ENCODE measurements at regions not wholly inside any gene's neighbourhood (a gene's known extent, or its start where the extent isn't known, plus 50 kb on each side); places are given as distances from the start of the nearest gene placed in this dataset.

DNA sequence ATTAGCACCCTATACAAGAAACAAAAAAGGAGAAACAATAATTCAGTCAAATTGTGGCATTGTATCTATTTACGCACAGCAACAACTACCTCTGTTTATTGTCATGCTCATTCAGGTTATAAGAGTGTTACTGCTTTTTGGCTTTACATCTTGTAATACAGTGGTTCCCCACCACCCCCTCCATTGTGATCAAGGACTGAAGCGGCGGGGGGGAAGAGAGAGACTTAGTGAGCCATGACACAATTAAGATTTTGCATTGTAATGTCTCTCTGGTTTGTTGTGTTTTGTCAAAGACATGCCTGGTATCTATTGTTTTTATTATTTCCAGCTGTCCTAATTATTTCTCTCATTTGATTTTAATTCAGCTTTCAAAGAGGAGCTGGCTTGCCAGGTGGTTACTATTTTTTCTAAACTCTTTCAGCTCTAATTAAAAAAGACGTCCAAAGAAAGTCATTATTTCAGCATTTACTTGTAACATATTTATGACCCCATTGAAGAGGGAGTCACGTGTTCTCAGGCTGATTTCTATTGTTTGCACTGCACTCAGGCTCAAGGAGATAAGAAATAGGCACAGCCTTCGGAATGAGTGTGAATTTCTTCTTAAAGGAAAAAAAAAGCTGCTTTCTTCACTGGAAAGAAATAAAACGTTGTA is 234.4 kb upstream of the TBL1XR1 start:
- no peak for DNase-seq (ENCODE audit: low read depth in 2 of 2)

DNA sequence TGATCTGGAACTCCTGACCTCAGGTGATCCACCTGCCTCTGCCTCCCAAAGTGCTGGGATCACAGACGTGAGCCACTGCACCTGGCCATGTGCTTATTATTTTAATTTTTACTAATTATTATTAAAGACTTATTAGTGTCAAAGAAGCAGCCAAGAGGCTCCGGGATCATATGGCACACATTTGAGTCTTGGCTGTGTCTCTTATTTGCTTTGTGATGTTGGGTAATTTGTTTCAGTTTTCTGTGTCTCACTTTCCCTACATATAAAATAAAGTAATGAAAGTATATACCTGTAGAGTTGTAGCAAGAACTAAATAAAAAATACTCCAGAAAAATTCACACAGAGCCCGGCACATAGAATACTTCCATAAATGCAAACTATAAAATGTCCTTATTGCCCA is 238.0 kb upstream of the TBL1XR1 start:
- DNase-seq (ENCODE audit: low read depth in 2 of 2) = no peak

DNA sequence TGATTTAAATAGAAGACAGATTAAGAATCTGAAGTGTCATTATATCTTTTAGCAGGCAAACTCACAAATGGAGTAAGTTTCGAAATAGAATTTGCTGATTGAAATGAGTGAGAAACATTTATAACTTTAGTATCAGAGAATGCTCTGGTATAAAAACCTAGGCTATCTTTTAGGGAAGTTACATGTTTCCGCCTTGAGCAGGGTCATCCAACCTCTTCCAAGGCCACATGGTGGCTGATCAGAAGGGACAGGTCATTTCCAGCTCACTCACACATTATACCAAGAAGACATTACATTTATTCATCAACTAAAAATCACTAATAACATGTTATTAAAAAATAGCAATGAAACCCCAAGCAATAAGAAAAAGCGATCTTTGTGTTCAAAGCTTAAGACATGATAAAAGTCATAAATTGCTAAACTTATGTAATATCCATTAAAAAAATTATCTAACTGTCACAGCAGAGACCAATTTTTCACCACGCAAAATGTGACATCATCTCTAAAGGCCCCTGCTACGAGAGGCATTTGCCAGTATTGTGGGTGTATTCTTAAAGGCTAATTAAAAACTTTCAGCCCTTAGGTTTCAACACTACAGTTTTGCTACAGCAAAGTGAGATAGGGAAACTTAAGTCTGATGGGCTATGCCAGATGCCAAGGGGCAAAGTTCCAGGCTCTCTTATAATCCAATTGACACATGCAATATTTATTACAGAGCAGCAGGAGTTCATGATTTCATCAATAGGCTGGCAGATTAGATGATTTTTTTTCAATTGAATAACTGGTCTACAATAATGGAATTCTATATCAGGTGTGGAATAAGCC is 240.4 kb upstream of the TBL1XR1 start:
- no peak for DNase-seq (ENCODE audit: low read depth in 2 of 2)

DNA sequence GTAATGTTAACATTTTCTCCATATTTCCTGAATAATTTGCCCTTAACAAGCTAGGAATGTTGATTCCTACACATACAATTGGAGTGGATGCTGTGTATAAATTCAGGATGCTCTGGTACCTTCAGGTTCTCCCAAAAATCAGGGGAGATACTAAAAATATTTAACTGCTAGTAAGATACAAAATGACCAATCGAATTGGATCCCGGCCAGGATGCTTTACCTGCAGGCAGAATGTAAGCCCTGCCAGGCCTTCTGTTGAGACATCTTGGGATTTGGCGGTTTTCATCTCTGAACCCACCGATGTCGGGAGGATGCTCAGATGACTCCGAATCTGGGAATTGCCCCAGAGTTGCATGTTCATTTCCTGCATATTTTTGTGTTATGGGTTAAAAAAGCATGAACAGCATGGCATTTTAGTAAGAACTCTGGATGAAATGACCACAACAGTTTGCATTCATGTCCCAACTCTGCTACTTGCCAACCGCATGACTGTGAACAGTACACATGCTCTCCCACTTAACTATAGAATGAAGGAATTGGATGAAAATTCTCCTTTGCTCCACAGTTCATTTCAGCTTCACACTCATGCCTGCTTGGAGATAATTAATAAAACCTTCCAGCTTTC is 241.4 kb upstream of the TBL1XR1 start:
- DNase-seq (ENCODE audit: low read depth in 2 of 2) = no peak

DNA sequence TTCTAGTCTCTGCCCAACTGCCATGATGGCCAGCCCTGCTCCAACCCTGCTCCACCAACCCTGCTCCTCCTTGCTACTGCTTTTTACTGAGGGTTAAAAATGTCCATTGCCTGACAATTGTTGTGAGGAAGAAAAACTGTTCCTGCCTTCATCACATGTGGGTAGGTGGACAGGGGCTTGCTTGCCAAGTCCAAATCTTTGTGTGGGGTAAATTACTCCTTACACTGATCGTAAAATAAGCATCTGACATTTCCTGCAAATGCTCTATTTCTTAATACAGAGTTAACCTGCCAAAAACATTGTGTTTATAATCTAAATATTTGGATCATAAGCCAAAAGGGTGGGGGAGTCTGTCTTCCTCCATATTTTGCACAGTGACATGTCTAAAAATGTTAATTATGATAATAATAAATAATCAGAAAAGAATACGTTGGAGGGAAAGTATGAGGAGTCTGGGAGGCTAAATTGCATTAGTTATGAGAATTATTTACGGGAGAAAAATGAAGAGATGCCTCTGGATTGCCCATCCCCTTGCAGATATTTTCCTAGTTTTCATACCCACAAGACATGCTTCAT is 242.5 kb upstream of the TBL1XR1 start:
- no peak for DNase-seq (ENCODE audit: low read depth in 2 of 2)

DNA sequence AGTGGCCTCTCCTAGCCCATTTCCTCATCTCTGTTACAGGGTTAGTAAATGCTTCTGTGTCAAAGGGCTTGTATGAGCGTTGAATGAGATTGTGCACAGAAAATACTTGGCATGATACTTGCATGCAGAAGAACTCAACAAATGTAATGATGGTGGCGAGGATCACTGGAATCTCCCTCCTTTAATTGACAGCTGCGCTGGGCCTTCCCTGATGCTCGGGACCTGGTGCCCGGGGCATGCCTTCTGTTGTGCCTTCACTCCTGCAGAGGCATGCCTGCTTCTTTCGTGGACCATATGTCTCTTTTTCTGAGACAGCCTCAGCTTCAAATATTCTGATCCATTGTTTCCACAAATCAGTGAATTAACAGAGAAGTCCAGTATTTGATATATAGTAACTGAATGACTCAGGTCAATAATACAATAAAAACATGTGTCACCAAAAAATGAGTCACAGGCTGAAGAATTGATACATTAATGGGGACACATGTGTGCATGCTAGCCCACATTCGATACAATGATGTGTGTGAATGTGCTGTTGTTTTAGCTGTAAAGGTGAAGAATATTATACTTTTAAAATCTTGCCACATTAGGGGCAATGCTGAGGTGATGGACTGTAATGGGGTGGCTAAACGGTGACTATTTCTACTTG is 243.3 kb upstream of the TBL1XR1 start:
- no peak for DNase-seq (ENCODE audit: low read depth in 2 of 2)

DNA sequence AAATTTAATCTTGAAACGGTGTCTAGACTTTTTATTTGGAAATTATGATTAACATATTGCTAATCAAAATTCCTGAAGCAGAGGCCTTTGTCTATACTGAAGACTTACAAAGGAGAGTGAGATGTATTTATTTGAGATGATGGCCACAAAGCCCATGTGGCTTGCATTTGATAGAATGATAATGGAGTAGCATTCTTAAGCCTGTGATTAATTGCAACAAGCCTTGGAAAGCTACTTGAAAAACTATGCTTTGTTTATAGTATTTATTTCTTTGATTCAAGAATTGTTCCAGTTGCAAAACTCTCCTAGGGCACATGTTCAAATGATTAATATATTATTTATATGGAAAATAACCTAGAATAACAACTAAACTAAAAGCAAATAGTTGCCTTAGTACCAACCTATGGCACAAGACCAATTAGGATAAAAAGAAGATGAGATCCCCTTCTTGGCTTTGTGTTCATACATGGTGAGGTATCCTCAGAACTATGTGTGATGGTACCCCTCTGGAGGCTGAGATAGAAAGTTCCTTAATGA is 244.1 kb upstream of the TBL1XR1 start:
- DNase-seq (ENCODE audit: low read depth in 2 of 2) = no peak

DNA sequence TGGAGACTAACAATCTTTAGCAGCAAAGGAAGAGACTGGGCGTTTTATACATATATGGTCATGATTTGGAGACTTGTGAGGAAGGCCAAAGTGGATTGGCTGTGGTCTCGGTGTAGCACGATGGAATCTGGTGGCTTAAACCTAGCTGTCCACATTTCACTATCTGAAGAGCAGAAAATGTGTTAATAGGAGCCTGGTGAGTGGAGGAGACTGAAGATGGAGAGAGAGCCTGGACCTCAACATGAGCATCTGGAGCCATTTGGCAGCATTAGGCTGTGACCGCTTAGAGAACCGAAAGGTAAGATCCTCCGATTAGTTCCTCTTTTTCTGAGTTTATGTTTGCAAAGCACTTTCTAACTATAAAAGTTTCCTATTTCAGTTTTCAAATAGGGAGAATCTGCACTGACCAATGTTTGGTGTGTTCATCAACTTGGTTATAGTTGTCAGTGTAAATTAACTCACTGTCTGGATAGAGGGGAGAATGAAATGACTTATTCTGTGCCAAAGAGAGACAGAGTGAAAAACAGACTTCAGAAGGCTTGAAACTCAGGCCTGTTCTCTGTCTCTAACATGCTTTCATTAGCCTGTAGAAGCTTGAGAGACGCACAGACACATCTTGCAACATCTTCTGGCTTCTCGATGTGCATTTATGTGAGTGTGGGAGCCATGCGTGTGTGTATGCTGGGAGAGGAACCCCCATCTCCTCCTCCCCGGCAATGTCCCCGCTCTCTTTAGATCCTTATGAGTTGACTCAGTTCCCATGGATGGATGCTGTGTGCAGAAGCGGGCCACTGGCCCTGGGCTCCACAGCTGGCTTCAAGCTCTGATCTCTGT is 244.7 kb upstream of the TBL1XR1 start:
- no peak for DNase-seq (ENCODE audit: low read depth in 2 of 2)

DNA sequence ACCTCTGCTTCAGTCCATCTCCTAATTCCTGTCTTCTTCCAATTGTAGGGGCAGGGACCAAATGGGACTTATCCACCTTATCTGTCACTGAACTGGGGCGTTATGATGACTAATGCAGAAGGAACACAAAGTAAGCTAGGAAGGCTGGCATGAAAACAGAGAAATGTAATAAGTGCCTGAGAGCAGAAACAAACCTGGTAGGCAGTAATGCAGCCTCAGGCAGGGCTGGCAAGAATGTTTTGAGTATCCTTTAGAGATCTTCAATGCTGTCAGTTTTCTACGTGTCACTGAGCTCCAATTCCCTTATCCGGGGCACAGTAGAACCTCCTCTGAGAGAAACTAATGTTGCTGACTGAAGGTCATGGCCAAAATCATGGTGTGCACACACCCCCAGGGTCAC is 246.2 kb upstream of the TBL1XR1 start:
- DNase-seq (ENCODE audit: low read depth in 2 of 2) = no peak

DNA sequence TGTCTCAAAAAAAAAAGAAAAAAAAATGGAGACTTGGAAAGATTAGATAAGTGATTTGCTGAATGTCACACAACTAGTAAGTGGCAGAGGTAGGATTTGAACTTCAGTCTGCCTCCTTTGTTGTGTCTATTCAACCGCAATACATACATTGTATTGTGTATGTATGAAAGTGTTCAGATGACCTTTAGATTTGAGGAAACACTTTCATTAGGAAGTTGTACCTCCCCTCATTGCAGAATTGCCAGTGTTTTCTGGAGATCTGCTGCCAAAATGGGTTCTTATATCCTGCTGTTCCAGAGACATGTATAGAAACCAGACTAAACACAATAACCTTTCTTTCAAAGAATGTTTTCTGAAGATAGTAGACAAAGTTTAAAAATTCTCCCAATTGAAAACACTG is 247.4 kb upstream of the TBL1XR1 start:
- DNase-seq (ENCODE audit: low read depth in 2 of 2) = no peak

DNA sequence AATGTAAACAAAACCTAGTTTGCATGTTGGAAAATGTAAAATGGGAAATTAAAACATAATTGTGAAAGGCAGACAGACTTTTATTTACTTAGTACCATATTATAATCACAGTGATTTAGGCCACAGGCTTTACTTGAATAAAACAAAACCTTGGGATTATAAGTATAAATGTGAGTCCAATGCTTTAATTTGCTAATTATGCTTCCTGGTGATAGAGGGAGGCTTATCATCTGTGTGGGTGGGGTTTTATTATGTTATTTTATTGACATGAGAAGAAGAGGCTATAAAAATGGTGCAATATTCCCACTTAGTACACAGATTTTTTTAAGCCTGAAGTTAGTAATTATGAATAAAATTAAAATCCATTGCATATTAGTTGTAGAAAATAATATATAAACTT is 248.3 kb upstream of the TBL1XR1 start:
- no peak for DNase-seq (ENCODE audit: low read depth in 2 of 2)

DNA sequence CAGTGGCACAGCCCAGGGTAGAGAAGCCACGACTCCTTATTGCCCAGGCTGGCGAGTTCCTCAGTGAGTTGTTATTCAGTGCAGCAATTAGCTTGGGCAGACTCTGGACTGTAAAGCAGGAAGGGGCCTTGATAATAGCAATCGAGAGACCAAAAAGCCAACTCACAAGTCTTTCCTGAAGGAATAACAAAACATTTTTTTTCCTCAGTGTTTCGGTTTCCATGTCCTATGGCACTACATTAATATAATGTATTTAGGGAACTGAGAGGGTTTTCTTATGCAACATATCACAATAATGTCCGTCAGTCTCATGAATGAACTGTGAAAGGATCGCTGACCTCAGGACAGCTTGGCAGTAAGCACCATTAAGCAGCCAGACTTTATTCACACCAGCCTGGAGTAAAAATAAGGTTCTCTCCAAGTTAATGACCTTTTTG is 248.9 kb upstream of the TBL1XR1 start:
- no peak for DNase-seq (ENCODE audit: low read depth in 2 of 2)

DNA sequence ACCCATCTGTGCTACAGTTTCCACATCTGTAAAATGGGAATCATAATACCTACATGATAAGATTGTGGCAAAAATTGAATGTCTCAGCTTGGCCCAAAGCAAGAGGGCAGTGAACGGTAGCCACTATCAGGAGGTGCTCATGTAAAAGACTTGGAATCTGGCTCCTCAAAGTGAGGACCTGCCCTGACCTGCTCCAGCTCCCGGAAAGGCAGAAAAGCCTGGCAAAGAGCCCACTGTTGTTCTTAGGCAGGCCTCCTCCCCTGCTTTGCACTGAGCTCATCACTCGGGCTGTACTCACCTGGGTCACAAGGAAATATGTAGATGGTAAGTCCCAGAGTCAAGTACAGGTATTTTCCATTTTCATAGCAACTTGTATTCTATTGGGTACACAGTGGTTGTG is 250.7 kb upstream of the TBL1XR1 start:
- DNase-seq (ENCODE audit: low read depth in 2 of 2) = no peak

DNA sequence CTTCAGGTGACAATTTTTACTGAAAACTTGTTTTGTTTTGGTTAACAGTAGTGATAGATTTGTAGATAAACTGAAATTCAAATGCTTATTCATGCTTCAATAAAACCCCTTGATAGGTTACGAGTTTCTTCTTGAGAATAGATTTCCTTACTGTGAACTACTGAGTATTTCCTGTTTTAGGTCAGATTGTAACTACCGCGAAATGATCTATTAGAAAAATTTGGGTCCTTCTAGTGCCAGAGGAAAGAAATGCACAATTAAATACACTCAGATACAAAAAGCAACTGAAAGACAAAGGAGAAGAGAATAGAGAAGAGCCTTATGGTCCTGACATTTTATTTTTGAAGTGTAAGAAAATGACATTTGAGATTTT is 251.7 kb upstream of the TBL1XR1 start:
- no peak for DNase-seq (ENCODE audit: low read depth in 2 of 2)

DNA sequence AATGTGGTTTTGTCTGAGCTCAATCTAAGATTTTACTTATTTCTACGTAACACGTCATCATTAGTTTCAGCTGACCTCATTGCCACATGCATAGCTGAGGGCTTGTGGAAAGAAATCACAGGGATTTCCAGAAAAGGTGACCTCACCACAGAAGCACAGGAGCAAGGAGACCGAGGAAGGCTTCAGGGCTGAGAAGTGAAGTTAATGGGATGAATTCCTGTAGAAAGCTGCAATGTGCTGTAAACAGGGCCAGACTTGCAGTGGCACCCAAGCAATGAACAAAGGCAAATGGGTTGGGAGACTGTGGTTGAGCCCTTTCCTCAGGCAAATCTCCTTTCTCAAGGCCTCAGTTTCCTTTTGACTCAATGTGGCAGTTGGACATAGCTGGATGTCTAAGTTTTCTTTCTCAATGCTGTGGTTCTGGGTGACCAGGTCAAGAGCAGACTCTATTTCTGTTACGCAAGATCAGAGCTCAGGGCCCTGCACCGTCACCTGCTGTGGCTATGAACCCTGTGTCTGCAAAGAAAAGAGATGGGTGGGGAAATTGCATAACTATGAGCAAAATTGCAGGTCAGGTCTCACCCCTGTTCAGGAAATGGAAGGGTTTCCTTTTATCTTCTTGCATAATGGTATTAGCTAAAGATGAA is 252.2 kb upstream of the TBL1XR1 start:
- no peak for DNase-seq (ENCODE audit: low read depth in 2 of 2)

DNA sequence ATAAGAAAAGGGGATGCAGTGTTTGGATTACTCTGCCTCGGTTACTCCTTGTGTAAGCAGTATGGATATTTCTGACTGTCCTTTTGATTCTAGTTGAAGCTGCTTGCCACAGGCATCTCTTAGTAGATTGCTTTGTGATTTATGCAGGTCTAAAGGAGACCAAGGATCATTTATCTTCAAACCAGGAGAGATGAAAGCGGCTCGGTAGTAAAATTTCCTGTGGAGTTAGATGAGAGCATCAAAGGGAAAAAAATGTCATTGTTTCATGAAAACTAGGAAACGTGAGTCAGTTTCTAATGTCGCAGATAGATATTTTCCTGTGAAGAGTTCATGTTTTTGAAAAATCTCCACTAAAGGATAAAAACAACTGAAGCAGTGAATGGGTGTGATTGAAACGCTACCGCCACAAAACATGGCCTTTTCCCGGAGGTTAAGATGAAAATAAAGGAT is 254.0 kb upstream of the TBL1XR1 start:
- DNase-seq (ENCODE audit: low read depth in 2 of 2) = no peak

DNA sequence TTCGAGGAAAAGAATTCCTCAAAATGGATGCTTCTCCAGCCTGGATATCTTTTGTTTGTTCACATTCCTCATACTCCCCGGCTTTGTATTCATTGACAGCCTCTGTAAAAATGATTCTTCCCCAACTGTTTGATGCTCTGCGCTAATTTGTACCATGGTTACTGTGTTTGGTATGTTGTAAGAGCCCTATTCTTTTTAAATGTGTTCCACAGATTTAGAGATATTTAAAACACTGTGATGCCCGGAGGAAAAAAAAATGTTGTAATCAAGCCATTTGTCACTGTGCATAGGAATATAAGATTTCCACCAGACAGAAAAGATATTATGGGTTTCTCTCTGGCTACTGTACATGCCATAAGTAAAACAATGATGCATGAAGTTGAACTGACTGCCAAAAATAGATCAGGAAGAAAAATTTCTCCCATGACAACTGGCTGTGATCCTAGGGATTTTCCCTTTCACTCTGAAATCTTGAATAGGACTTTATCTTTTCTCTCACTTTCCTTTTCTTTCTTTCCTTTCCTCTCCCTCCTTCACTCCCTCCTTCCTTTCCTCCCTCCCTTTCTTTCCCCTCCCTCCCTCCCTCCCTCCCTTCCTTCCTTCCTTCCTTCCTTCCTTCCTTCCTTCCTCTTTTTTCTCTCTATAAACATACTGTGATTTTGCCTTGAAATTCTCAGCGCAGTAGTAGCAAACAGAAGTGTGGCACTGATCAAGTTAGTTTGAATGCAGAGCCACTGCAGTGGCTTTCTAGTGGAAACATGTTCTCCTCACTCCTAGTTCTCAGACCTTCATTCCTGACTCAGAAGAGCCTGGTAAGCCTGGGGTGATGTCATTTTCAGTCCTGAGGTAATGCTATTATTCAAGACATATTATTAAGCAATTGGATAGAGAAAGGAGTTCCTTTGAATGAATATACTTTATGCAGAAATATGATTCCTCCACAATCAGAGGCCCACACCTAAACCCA is 254.9 kb upstream of the TBL1XR1 start:
- no peak for DNase-seq (ENCODE audit: low read depth in 2 of 2)

DNA sequence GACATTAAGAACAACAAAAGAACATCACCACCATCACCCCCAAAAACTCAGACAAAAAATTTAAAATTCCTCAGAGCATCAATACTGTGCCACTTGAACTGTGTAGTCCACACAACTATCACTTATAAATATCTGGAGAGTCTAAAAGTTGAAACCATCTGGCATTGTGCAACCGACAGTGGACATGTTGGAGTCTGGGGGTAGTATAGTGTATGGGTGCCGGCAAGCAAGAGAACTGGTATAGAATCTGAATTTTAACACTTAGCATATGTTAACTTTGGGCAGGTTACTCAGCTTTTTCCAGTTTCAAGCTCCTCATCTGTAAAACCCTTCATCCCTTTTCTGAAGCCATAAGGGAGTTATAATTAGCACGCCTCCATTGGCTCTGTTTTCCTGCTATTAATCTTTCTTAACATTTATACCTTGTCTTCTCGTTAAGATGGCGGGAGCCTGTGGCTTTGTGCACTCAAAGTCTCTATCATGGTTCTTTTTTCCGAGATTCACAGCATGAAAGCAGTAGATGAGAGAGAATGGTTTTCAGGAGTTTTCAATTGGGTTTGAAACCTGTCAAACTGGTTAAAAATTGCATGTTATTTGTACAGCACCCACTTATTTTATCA is 255.7 kb upstream of the TBL1XR1 start:
- no peak for DNase-seq (ENCODE audit: low read depth in 2 of 2)

DNA sequence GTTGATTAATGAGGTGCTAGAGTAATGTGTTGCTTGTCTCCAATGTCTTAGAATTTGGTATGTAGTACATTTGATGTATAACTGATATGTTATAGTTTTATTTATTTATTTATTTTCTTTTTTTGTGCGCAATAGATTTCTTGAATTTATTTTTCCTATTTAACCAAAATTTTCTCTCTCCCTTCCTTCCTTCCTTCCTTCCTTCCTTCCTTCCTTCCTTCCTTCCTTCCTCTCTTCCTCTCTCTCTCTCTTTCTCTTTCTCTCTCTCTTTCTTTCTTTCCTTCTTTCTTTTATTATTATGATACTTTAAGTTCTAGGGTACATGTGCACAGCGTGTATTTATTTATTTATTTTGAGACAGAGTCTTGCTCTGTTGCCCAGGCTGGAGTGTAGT is 256.2 kb upstream of the TBL1XR1 start:
- no peak for DNase-seq (ENCODE audit: low read depth in 2 of 2)

Measured in activated CD4-positive, alpha-beta T cell treated with anti-CD3 and anti-CD28 coated beads for 24 hours (primary cell).